ENCODE measurements at regions not wholly inside any gene's neighbourhood (a gene's known extent, or its start where the extent isn't known, plus 50 kb on each side); places are given as distances from the start of the nearest gene placed in this dataset.

DNA sequence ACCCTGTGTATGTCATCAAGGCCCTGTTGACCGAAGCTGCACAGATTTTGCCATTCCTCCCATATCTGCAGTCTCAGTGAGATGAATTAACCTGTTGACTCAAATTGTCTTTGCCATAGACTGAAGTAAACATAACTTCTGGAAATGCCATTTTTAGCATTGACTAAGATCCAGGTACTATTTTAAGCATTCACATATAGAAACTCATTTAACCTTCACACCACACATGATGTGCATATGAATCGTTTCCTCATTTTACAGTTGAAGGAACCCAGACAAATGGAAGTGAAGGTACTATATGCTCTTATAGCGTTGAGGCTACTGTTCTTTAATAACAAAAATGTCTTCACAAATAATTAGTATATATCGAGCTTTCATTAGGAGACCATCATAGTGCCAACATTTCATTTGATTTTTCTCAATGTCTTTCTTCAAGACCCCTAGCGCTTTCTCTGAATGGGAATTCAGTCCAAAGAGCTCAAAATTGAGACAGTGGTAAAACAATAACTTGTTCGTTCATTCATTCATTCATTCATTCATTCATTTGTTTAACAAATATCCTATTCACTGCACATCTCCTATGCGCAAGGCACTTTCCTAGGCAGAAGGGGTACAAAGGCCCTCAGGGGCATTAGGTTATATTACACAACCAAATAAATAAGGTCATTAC is 444.7 kb downstream of the ADGRL2 start (continued):
- TF ChIP-seq KDM1A (IDR thresholded peaks at IDR 0.05; ENCODE audit: borderline replicate concordance) = no peak
- no peak for TF ChIP-seq PKNOX1 (IDR thresholded peaks at IDR 0.05)
- TF ChIP-seq KAT2A (conservative IDR thresholded peaks at IDR 0.05; ENCODE audit: control insufficient read depth, low read depth, low read length) = no peak
- TF ChIP-seq TCF7 (IDR thresholded peaks at IDR 0.05; ENCODE audit: borderline replicate concordance) = no peak
- TF ChIP-seq POLR2A (IDR thresholded peaks at IDR 0.05; ENCODE audit: low read depth, low read length) = no peak
- no peak for TF ChIP-seq HSF1 (IDR thresholded peaks at IDR 0.05; ENCODE audit: low read depth, low read length)
- no peak for TF ChIP-seq ZNF384 (IDR thresholded peaks at IDR 0.05; ENCODE audit: borderline replicate concordance, low read depth, low read length)
- no peak for TF ChIP-seq STAT1 (conservative IDR thresholded peaks at IDR 0.05)
- TF ChIP-seq BCL11A (IDR thresholded peaks at IDR 0.05; ENCODE audit: low read depth, low read length) = no peak
- TF ChIP-seq NFYA (IDR thresholded peaks at IDR 0.05; ENCODE audit: borderline replicate concordance, low read depth, low read length) = no peak
- no peak for TF ChIP-seq GABPA (IDR thresholded peaks at IDR 0.05; ENCODE audit: low read depth)
- TF ChIP-seq, protein P1, sequence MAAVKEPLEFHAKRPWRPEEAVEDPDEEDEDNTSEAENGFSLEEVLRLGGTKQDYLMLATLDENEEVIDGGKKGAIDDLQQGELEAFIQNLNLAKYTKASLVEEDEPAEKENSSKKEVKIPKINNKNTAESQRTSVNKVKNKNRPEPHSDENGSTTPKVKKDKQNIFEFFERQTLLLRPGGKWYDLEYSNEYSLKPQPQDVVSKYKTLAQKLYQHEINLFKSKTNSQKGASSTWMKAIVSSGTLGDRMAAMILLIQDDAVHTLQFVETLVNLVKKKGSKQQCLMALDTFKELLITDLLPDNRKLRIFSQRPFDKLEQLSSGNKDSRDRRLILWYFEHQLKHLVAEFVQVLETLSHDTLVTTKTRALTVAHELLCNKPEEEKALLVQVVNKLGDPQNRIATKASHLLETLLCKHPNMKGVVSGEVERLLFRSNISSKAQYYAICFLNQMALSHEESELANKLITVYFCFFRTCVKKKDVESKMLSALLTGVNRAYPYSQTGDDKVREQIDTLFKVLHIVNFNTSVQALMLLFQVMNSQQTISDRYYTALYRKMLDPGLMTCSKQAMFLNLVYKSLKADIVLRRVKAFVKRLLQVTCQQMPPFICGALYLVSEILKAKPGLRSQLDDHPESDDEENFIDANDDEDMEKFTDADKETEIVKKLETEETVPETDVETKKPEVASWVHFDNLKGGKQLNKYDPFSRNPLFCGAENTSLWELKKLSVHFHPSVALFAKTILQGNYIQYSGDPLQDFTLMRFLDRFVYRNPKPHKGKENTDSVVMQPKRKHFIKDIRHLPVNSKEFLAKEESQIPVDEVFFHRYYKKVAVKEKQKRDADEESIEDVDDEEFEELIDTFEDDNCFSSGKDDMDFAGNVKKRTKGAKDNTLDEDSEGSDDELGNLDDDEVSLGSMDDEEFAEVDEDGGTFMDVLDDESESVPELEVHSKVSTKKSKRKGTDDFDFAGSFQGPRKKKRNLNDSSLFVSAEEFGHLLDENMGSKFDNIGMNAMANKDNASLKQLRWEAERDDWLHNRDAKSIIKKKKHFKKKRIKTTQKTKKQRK (IDR thresholded peaks at IDR 0.05; ENCODE audit: low read depth, low read length) = no peak
- TF ChIP-seq ZZZ3 (IDR thresholded peaks at IDR 0.05; ENCODE audit: control insufficient read depth, insufficient read length, low read depth) = no peak
- TF ChIP-seq ATF7 (IDR thresholded peaks at IDR 0.05; ENCODE audit: low read depth) = peak; percentile 67; the same call in 1 of the 2 replicates
- TF ChIP-seq TBL1XR1 (IDR thresholded peaks at IDR 0.05; ENCODE audit: low read depth, low read length) = no peak
- peak; percentile 54; the same call in 1 of the 2 replicates for TF ChIP-seq DPF2 (IDR thresholded peaks at IDR 0.05)
- TF ChIP-seq, protein P2, sequence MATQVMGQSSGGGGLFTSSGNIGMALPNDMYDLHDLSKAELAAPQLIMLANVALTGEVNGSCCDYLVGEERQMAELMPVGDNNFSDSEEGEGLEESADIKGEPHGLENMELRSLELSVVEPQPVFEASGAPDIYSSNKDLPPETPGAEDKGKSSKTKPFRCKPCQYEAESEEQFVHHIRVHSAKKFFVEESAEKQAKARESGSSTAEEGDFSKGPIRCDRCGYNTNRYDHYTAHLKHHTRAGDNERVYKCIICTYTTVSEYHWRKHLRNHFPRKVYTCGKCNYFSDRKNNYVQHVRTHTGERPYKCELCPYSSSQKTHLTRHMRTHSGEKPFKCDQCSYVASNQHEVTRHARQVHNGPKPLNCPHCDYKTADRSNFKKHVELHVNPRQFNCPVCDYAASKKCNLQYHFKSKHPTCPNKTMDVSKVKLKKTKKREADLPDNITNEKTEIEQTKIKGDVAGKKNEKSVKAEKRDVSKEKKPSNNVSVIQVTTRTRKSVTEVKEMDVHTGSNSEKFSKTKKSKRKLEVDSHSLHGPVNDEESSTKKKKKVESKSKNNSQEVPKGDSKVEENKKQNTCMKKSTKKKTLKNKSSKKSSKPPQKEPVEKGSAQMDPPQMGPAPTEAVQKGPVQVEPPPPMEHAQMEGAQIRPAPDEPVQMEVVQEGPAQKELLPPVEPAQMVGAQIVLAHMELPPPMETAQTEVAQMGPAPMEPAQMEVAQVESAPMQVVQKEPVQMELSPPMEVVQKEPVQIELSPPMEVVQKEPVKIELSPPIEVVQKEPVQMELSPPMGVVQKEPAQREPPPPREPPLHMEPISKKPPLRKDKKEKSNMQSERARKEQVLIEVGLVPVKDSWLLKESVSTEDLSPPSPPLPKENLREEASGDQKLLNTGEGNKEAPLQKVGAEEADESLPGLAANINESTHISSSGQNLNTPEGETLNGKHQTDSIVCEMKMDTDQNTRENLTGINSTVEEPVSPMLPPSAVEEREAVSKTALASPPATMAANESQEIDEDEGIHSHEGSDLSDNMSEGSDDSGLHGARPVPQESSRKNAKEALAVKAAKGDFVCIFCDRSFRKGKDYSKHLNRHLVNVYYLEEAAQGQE (IDR thresholded peaks at IDR 0.05; ENCODE audit: low read depth, low read length) = no peak
- no peak for TF ChIP-seq MXI1 (IDR thresholded peaks at IDR 0.05; ENCODE audit: low read depth, low read length)
- no peak for TF ChIP-seq POU2F2 (IDR thresholded peaks at IDR 0.05; ENCODE audit: borderline replicate concordance, low read depth, low read length)
- no peak for TF ChIP-seq ZBED1 (IDR thresholded peaks at IDR 0.05; ENCODE audit: borderline replicate concordance)
- TF ChIP-seq JUND (IDR thresholded peaks at IDR 0.05; ENCODE audit: low read depth, low read length) = no peak
- TF ChIP-seq EGR1 (IDR thresholded peaks at IDR 0.05; ENCODE audit: borderline replicate concordance in 1 of 2, low read depth in 2 of 2, low read length in 2 of 2) = no peak
- no peak for TF ChIP-seq MYB (IDR thresholded peaks at IDR 0.05; ENCODE audit: borderline replicate concordance, low read depth, low read length)
